ENCODE measurements at regions not wholly inside any gene's neighbourhood (a gene's known extent, or its start where the extent isn't known, plus 50 kb on each side); places are given as distances from the start of the nearest gene placed in this dataset.

DNA sequence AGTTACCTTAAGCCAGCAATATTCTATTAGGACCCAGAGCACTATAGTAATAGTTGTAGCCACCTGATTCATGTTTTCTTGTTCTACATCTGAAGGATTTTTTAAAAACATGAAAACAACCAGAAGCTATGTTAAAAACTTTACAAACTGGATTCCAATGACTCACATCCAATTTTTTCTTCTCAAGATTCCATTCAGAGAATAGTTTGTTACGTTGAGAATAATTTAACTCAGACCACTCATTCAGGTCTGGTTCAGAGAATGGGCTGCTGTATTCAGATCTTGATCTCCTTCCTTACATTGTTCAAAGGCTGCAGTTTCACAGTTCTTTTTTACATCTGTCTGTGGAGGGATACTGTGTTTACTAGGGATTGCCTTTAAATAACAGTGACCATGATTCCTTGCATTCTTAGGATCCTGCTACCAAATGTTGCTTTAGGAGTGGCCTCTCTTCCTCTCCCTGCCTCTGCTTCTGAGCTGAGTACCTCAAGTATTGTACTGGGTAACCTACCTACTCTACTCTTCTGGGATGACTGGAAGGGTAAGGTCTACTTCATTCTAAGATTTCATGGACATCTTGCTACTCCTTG lies 448.0 kb upstream of the FBXO33 start:
- TF ChIP-seq, protein P1, sequence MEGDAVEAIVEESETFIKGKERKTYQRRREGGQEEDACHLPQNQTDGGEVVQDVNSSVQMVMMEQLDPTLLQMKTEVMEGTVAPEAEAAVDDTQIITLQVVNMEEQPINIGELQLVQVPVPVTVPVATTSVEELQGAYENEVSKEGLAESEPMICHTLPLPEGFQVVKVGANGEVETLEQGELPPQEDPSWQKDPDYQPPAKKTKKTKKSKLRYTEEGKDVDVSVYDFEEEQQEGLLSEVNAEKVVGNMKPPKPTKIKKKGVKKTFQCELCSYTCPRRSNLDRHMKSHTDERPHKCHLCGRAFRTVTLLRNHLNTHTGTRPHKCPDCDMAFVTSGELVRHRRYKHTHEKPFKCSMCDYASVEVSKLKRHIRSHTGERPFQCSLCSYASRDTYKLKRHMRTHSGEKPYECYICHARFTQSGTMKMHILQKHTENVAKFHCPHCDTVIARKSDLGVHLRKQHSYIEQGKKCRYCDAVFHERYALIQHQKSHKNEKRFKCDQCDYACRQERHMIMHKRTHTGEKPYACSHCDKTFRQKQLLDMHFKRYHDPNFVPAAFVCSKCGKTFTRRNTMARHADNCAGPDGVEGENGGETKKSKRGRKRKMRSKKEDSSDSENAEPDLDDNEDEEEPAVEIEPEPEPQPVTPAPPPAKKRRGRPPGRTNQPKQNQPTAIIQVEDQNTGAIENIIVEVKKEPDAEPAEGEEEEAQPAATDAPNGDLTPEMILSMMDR (conservative IDR thresholded peaks at IDR 0.05): no peak
- TF ChIP-seq ZFX (IDR thresholded peaks at IDR 0.05): no peak

All from C4-2B (cell line).